ENCODE measurements at regions not wholly inside any gene's neighbourhood (a gene's known extent, or its start where the extent isn't known, plus 50 kb on each side); places are given as distances from the start of the nearest gene placed in this dataset.

DNA sequence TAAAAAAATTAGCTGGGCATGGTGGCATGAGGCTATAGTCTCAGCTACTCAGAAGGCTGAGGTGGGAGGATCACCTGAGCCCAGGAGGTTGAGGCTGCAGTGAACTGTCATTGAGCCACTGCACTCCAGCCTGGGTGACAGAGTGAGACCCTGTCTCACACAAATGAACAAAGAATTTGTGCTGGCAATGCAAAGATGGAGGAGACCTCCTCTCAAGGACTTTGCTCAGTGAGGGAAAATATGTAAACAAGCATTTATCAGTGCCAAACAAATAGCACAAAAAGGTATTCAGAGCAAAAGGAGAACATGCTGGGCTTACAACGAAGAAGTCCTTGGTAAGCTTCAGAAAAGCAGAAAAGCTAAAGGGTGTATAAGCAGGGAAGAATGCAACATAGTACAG, 113.1 kb upstream of the UMPS start (continued):
- TF ChIP-seq ZNF121 (CRISPR knock-in tag; IDR thresholded peaks at IDR 0.05): no peak
- TF ChIP-seq EZH2 (conservative IDR thresholded peaks at IDR 0.05; ENCODE audit: low read depth, low read length): no peak
- peak; percentile 83 for TF ChIP-seq FOXK1 (CRISPR knock-in tag; IDR thresholded peaks at IDR 0.05; ENCODE audit: borderline replicate concordance, low read depth)
- TF ChIP-seq ZNF678 (CRISPR knock-in tag; IDR thresholded peaks at IDR 0.05): no peak
- TF ChIP-seq NFYC (CRISPR knock-in tag; IDR thresholded peaks at IDR 0.05): no peak
- TF ChIP-seq CREM (IDR thresholded peaks at IDR 0.05): peak; percentile 56; the same call in 1 of the 2 replicates
- no peak for TF ChIP-seq CREM (CRISPR knock-in tag; IDR thresholded peaks at IDR 0.05)
- TF ChIP-seq, protein P1, sequence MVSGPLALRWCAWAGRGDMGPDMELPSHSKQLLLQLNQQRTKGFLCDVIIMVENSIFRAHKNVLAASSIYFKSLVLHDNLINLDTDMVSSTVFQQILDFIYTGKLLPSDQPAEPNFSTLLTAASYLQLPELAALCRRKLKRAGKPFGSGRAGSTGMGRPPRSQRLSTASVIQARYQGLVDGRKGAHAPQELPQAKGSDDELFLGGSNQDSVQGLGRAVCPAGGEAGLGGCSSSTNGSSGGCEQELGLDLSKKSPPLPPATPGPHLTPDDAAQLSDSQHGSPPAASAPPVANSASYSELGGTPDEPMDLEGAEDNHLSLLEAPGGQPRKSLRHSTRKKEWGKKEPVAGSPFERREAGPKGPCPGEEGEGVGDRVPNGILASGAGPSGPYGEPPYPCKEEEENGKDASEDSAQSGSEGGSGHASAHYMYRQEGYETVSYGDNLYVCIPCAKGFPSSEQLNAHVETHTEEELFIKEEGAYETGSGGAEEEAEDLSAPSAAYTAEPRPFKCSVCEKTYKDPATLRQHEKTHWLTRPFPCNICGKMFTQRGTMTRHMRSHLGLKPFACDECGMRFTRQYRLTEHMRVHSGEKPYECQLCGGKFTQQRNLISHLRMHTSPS (CRISPR knock-in tag; IDR thresholded peaks at IDR 0.05; ENCODE audit: low read depth): no peak
- TF ChIP-seq ZNF350 (CRISPR knock-in tag; IDR thresholded peaks at IDR 0.05; ENCODE audit: borderline replicate concordance, low read depth): no peak

DNA sequence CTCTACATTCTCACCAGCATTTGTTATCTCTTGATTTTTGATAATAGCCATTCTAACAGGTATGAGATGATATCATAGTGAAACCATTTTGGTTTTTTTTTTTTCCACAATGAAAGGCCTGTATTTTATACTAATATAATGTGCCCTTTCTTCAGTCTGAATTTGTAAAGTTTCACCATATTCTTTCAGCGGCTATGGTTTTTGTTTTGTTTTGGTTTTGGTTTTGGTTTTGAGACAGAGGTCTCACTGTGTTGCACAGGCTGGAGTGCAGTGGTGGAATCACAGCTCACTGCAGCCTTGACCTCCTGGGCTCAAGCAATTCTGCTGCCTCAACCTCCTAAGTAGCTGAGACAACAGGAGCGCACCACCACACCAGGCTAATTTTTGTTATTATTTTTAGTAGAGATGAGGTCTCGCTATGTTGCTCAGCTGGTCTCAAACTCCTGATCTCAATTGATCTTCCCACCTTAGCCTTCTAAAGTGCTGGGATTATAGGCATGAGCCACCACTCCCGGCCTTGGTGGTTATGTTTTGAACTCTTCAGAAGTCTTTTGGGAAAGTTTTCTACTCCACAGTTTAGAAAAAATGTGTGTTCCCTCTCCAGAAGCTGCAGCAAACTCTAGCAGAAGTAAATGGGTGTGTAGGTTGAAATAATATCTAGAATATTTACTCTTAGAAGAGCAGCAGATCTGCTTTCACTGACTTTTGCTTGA, 110.2 kb upstream of the UMPS start:
- no peaks in the 10 kb centered on the region for H3K27me3 ChIP-seq (ENCODE audit: control insufficient read depth in 1 of 2, insufficient read depth in 2 of 2, low read length in 2 of 2)
- ChIA-PET POLR2A (interaction anchor here (0.8 to 6.5 kb wide), 9 partner anchors 9 to 281 kb away, joined by 3 to 114 read pairs (median 6); no protein-coding TSS in a partner anchor), CTCF (ENCODE audit: low intra/inter-chr PET ratio, low total read pairs) (no interaction called here)
- TSS peak; percentile 82 for BruUV-seq (replicated peaks)
- H2AFZ ChIP-seq (ENCODE audit: low read length): no peak overlapping the region
- H3K36me3 ChIP-seq (replicated peaks in 1 of 2; ENCODE audit: control insufficient read depth in 1 of 2, insufficient read depth in 2 of 2, low read length in 2 of 2): no peaks in the 10 kb centered on the region
- no peaks in the 10 kb centered on the region for H4K20me1 ChIP-seq (ENCODE audit: insufficient read depth, low read length)
- H3K4me3 ChIP-seq (replicated peaks in 1 of 3; ENCODE audit: insufficient read depth in 1 of 3, low read depth in 2 of 3, low read length in 3 of 3): peak overlapping the region; percentile 8 to 48 (median 25)
- ATAC-seq (peak; percentile 67), DNase-seq (ENCODE audit: low spot score) (peak; percentile 77), FAIRE-seq (peak; percentile 4)
- peaks cover 38% of the 10 kb centered on the region for H3K79me2 ChIP-seq (ENCODE audit: insufficient read depth, low read length)
- peaks cover 85% of the 10 kb centered on the region for H3K4me1 ChIP-seq (ENCODE audit: insufficient read depth, low read length)
- peak overlapping the region; percentile 79 for H3K4me2 ChIP-seq (ENCODE audit: low read depth, low read length)
- H3K27ac ChIP-seq (ENCODE audit: extremely low read length, insufficient read depth, low read length): peak overlapping the region; percentile 95
- in situ Hi-C loops (cut with HindIII; ENCODE audit: extremely low pct_ligation_motif_present, low pct_unique_long_range_greater_than_20kb) (loop anchor here (5.0 kb wide), 1 partner anchor 33 kb away; no protein-coding TSS in a partner anchor), intact Hi-C loops (cut with micrococcal nuclease; ENCODE audit: unreplicated experiment) (loop anchor here (1.0 to 2.0 kb wide), 3 partner anchors 15 to 79 kb away; no protein-coding TSS in a partner anchor)
- 3% methylated on average over 4 of the region's 4 CpGs for WGBS (ENCODE audit: low lambda C conversion rate)
- H3K9ac ChIP-seq (ENCODE audit: insufficient read depth, low read depth, low read length): peak overlapping the region; percentile 73
- H3K9me3 ChIP-seq (ENCODE audit: low read length): no peaks in the 10 kb centered on the region
- TF ChIP-seq ELF4 (CRISPR knock-in tag; IDR thresholded peaks at IDR 0.05; ENCODE audit: borderline replicate concordance): peak; percentile 83; the same call in 1 of the 2 replicates
- TF ChIP-seq CCAR2 (optimal IDR thresholded peaks at IDR 0.05; ENCODE audit: low read depth, low read length): no peak
- TF ChIP-seq ZNF724P (CRISPR knock-in tag; IDR thresholded peaks at IDR 0.05; ENCODE audit: borderline replicate concordance): no peak
- TF ChIP-seq, protein P2, sequence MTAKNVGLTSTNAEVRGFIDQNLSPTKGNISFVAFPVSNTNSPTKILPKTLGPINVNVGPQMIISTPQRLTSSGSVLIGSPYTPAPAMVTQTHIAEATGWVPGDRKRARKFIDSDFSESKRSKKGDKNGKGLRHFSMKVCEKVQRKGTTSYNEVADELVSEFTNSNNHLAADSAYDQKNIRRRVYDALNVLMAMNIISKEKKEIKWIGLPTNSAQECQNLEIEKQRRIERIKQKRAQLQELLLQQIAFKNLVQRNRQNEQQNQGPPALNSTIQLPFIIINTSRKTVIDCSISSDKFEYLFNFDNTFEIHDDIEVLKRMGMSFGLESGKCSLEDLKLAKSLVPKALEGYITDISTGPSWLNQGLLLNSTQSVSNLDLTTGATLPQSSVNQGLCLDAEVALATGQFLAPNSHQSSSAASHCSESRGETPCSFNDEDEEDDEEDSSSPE (CRISPR knock-in tag; IDR thresholded peaks at IDR 0.05): no peak
- TF ChIP-seq ZNF780A (CRISPR knock-in tag; IDR thresholded peaks at IDR 0.05): no peak
- TF ChIP-seq ZMYM3 (CRISPR knock-in tag; IDR thresholded peaks at IDR 0.05): no peak
- no peak for TF ChIP-seq ZNF556 (CRISPR knock-in tag; IDR thresholded peaks at IDR 0.05; ENCODE audit: borderline replicate concordance)
- no peak for TF ChIP-seq ZNF101 (CRISPR knock-in tag; IDR thresholded peaks at IDR 0.05; ENCODE audit: borderline replicate concordance, low read depth)
- no peak for TF ChIP-seq JDP2 (CRISPR knock-in tag; IDR thresholded peaks at IDR 0.05; ENCODE audit: borderline replicate concordance)

Measured in HepG2 (cell line).